HG03108 (cell line): ENCODE measurements at regions not wholly inside any gene's neighbourhood (a gene's known extent, or its start where the extent isn't known, plus 50 kb on each side); places are given as distances from the start of the nearest gene placed in this dataset.

Source experiments
- ATAC-seq: cut with Tn5 transposase; IDR thresholded peaks from one replicate; pipeline ENCODE4 v1.9.1; 2021; ENCODE audit warnings: moderate library complexity; ENCODE audit not compliant: unreplicated experiment

DNA sequence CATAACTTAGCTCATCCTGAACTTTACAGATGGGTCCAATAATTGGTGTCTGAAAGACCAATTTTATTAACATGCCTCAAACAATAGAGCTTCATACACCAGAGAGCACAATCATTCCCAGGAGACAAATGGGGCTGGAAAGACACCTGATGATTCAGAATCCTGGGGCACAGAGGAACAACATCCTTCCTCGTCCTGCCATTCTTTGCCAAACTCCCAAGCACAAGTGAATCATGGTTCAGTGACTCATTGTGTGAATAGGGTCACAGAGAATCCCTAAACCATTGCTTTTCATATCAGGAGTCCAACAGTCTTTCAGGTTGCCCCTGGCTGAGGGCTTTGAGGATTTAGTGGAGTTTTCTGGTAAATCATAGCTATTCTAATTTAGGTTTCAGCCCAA lies 266.4 kb upstream of the BMP2 start:
- ATAC-seq: no peak

DNA sequence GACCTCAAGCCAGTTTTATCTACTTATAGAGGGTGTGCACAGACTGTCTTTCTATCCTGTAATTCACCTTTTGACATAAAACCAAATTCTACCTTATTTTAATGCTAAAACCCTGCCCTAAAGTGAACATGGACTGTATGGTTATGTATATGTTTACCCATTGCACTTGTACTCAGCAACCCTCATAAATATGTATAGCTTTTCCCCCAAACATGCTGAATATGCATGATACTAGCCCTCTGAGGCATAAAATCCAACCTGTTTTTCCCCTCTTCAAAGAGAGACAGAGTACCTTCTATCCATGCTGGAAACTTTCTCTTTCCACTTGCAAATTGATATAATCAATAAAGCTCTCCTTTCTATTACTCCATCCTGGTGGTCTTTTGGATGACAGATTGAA lies 267.9 kb upstream of the BMP2 start:
- no peak for ATAC-seq

DNA sequence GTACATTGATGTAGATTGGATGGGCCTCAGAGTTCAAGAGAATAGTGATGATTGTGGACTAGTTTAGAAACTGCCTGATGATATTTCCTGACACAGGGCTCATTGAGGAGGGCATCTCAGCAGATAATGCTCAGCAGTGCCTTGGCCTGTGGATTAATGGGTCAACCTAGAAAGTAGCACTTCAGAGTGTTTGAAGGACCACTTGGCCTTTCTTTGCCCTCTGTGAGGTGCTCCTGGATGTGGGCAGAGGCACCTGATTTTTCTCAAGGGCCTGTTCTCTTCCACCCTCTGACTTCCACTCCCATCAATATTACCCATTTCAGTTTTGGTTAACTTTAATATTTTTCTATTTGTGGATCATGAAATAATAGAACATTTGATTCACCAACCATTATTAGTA lies 270.6 kb upstream of the BMP2 start:
- ATAC-seq: no peak

DNA sequence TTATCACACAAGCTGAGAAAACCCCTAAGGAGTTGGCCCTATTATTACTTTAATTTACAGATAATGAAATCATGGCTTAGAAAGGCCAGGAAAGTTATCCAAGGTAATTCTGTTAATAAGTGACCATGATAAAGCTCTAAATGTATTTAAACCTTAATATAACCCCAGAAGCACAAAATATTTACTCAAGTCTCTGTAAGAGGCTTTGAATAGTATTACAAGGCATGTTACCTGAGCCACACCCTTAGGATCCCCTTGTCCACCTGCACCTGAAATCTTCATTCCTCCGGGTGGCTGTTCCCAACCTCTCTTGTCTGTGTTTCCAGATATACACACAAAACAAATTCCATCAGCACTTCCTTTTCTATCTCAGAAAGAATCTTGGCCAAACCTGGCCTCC lies 271.6 kb upstream of the BMP2 start:
- ATAC-seq: no peak

DNA sequence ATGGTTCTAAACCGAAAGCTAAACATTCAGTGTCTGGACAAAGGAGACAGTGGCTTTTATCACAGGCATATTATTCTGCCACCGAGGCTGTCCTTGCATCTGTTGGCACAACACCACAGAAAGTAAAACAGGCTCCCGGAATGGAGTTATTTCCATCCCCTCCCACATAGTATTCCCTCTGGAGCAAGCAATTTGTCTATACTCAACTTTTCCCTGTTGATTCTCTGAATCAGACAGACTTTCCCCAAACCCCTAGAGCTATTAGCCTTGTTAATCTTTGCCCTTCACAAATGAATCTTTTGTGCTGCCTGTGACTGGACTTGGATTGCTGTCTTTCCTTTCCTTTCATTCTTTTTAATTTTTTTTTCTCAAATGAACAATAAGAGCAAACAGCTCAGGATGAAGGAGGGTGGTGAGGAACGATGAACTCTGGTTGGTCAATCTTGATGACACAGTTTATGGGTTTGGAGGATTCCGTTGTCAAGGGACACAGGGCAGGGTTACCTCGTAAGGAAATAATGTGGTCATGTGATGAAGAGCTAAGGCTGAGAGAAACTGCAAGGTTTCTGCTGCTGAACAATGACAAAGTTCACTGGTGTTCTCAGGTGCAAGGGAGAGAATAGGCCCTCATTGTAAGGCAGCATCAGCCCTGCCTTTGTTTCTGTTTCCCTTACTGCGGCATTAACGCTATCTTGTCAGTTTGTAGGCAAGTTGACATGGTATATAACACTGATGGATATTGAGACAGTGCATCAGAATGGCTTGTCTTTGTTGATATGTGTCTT lies 275.0 kb upstream of the BMP2 start:
- no peak for ATAC-seq

DNA sequence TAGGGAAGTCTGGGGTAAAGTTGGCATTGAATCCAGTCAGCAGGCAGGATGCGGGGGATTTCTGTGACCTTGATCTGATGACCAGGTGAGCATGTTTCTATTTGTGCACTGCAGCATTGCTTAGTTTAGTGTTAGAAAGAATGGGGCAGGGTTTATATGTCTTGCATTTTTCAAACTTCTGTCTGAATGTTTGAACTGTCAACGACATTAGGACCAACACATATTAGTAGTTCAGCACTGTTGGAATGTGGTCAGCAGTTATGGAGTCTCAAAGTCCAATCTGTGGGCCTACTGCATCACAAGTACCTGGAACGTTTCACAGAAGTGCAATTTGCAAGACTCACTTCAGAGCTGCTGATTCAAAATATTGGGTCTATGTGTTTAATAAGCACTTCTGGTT lies 276.6 kb upstream of the BMP2 start:
- no peak for ATAC-seq

DNA sequence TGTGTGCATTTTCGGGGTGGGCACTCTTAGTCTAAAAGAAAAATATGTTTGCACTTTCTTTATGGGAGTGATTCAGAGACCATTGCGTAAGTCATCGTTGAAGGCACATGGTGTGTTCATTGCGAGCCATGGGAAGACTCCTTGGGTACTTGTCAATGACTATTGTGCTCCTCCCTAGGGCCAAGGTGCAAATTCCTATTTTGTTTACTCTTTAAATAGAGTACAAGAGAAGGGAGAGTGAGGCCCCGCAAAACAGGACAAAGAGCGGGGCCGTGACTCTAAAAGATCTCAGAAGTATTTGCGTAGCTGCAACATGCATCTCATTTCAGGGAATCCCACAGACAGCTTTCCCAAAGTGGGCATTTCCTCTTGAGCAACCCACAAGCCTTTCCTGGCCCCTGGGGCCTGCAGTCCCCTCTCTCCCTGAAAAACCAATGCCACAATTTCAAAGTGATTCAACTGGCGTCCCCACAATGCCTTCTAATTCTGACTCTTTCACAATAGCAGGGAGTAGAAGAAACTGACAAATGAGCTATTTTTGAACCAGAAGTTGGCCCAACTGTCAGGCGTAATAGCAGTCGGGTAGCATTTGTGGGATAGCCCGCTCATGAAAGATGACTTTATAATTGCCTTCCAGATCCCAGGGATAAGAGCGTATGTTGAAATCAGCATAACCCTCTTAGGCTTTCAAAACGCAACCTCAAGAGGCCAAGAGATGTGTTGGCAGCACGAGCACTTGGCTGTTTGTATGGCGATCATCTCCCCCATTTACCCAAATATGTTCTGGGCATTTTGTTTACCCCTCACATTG lies 277.9 kb upstream of the BMP2 start:
- ATAC-seq: no peak

DNA sequence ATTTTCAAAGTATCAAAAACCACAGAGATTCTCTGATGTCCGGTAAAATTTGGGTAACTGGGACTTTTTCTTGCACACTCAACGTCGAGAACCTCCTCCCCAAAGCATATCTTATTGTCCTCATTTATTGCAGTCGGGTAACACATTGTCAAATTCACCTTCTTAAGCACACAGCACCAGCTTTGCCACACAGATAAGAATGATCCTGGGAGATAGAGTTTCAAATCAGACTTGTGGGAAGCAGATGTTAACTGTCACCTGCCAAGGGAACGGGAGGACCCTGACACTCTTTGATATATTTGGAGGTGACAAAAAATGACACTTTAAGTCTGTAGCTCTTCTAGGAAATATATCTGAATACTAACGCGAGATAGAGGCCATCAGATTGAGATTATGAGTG lies 282.1 kb upstream of the BMP2 start:
- no peak for ATAC-seq

DNA sequence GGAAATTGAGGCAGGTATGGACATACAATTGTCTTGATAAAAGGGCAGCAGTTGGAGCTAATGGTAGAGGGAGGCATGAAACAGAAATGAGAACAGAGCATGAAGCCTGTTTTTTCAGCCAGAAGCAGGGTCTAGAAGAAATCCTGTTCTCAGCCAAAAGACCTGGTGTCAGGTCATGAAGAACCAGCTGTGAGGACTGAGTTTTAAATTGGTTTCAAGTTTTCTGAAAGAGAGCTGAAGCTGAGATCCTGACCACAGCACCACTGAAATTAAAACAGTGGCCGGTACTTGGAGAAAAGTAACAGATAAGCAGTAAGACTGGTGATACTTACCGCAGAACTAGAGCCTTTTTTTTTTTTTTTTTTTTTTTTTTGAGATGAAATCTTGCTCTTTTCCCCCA lies 283.8 kb upstream of the BMP2 start:
- no peak for ATAC-seq

DNA sequence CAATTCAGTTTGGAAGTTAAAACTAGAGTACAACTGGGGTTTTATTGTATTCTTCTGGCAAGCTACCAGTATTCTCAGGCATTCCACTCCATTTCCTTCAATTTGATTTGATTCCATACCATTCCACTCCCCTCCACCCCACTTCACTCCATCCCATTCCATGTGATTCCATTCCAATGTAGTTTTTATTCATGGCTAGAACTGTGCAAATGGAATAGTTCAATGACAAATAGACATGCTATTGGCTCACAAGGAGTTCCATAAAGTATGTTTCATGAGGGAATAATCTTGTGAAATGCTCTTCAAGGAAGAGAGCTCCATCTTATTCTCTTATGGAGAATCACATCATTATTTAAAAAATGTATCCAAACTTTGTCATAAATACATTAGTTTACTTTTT lies 285.0 kb upstream of the BMP2 start:
- no peak for ATAC-seq

DNA sequence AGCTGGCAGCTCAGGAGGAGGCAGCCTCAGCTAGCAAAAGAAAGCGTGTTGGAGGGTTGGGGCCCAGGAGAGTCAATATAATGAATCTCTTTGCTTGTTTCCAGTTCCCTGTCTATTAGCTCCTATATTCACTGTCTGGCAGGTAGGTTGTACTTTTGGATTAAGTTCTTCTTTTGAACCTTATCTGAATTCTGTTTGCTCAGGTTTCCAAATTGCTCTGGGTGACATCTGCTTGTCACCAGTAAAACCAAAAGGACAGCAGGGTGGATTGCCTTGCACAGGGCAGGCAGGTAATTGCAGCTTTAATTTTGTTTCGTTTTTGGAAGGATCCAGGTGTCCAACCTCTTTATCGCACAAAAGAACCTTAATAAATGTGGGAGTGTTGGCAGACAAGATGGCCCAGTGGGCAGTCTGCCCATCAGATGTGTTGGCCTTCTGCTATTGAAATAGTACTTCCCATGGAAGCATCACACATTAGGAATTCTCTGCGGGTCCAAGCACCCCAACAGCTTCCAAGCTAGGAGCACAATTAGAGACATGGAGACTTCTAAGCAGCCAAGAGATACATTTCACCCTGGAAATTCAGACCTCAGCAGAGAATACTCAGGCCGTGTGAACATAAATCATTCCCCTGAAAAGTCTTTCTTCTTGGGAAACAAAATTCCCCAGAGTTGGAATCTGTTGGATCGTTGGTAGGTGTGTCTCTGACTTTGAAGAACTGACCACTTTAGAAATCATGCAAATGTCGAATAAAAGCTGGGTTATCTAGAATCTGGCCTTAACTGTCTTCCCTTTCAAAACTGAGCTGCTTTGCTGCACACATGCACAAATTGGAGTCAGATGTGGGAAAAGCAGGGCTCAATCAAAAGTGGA lies 286.9 kb upstream of the BMP2 start:
- ATAC-seq: no peak

DNA sequence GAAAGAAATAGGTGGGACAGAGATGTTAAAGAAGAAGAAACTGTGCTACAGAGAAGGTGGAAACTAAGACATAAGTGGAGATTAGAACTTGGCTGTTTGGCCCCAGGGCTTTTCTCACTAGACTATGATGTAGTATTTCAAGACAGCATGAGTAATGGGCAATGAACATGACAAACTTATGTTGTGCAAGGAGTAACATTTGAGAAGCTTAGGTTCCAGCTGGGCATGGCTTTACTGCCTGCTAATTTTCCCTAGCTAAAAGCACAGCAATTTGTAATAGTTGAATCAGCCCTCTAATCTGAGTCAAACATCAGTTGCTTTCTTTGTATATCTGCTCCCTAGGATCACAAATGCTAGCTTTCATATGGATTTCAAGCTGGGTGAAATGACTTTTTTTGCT lies 294.3 kb upstream of the BMP2 start:
- ATAC-seq: no peak

DNA sequence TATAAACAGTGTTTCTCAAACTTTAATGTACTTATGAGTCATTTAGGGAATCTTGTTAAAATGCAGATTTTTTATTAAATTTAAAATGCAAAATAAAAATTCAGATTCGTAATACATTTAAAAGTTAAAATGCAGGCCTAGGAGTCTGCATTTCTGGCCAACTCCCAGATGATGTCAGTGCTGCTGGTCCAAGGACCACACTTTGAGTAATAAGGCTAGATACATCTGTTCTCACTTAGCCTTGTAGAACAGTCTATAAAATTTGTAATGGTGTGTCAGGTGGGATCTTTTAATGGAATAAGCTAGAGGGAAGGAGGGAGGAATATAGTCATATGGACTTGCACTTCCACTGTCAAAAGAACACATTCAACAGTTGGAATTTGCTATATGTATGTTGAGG lies 295.6 kb upstream of the BMP2 start:
- ATAC-seq: no peak

DNA sequence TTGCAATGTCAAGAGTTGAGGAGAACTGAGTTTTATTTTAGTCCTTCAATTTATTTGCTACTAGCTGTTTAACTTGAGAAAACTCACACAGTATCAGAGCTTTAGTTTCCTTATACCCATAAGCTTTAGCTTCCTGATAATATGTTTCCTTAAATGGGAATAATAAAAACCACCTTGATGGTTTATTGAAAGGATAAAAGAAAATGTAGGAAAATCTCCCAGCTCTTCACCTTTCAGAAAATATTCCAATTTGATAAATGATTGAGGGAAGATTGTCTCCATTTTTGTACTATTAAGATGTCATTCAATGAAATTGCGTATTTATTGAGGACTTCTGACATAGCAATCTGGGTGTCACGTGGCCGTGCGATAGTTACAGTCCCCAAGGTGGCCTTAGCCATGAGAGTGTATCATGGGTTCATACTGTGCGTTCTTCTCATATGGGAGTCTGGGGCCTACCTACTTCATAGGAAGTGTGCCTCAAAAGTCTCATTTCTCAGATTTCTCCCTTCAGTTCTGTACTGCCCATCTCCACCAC lies 296.3 kb upstream of the BMP2 start:
- ATAC-seq: no peak

DNA sequence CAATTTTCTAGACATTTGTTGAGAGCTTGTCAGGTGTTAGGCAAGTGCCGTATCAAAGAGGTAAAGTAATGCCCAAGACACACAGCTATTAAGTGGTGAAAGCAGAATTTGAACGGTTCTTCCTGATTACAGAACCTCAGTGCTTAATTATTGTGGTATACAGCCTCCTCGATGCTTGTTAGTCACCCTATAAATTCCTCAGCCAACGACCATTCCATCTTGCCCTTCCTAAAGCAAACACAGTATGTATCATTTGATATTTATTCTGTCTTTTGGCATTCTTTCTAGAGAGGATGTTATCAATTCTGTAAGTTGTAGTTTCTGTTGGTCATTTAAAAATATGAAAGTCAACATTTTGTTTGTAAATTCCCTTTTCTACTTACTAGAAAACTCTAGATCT lies 297.8 kb upstream of the BMP2 start:
- no peak for ATAC-seq

DNA sequence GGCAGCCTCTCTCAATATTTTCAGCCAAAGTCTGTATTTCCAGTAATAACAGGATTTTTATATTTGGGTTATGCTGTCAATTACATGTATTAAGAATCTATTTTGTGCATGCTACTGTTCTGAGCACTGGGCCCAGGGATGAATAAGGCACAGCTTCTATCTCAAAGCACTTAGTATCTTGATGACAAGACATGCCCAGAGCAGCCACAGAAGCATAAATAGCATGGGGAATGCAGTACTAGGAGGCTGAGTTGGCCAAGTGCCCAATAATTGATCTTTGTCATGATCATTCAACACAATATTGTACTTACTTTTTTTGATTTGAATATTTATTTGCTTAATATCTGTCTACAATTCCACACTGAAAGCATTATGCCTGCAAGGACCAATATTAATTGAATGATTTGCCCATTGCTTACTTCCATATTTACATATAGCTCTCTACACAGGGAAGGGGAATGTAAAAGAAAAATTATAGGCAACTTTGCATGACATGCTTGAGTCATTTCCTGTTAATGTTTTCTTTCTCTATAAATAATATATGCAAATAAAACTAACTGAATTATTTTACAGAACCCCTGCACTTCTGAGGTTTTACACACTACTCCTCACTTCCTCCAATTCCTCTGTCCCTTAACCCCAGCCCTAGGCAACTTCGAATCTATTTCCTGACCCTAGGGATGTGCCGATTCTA lies 298.9 kb upstream of the BMP2 start:
- ATAC-seq: no peak

DNA sequence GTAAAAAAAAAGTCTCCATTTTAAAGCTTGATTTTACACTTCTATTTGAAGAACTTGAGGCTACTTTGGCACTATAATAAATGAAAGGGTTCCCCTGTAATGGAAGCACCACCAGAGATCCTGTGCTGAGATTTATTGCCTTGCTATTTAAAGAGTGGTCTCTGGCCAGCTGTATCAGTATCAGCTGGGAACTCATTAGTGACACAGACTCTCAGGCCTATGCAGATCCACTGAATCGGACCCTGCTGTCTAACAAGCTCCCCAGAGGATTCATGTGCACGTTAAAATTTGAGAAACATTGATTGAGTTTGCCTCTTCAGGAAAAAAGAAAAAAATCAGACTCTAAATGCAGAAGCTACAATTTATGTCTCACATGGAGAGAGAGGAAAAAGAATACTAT lies 299.9 kb upstream of the BMP2 start:
- ATAC-seq: no peak

DNA sequence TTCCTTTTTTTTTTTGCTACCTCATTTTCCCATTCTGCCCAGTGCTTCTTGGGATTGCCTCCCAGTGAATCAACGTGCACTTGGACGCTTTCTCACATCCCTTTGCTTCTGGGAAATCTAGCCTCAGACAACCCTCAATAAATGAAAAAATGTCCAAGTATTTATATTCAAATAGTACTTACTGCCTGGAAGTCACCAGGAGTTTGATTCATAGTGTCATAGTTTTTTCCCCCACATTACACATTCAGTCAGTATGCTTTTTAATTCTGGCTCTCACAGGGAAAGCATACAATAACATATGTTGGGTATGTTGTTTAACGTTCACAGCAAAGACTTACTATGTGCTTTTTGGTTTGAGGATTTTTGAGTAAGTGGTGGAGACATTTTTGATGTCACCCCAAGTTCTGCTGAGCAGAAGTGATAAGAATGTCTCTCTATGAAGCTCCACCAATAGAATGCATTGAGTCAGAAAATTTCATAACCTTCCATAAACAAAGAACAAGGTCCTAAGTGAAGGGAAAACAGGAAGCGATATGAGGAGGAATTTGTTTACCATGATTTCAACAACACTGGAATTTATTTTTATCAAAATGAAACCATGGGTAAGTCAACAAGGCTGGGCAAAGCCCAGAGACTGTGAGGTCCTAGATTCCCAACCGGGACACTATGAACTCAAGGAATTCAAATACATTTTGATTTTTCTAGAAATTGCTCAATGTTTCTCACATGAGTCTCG lies 301.2 kb upstream of the BMP2 start:
- no peak for ATAC-seq

DNA sequence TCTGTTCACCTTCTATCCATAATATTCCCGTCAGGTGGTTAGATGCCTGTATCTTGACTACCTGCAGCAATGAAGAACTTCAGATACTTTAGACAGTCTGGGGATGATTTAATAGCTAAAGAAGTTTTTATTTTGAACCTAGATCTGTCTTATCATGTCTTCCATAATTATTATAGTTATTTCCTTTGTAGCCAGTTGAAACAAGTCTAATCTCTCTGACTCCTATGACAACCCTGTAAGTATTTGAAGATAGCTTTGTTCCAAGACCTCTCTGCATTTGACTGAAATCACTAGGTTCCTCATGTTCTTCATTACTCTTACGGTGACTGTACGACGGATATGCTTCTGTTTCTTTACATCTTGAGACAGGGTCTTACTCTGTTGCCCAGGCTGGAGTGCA lies 316.6 kb upstream of the BMP2 start:
- no peak for ATAC-seq

DNA sequence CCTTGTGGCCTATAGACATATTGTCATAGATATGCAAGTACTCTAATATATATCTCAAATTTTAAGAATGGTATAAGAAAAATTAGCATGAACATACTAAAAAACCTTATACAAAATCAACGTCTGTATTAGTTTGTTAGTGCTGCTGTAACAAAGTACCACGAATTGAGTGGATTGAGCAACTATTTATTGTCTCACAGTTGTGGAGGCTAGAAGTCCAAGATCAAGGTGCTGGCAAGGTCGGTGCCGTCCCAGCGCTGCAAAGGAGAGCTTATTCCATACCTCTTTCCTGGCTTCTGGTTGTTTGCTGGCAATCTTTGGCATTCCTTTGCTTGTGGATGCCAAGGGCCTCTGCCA lies 317.6 kb upstream of the FERMT1 start:
- ATAC-seq: no peak
